Nephron (organoid): ENCODE measurements at regions not wholly inside any gene's neighbourhood (a gene's known extent, or its start where the extent isn't known, plus 50 kb on each side); places are given as distances from the start of the nearest gene placed in this dataset.
A peak's percentile ranks its signal among the peaks of the same experiment; 100 is the strongest.

Source experiments
- H3K27ac Mint-ChIP-seq, 3 experiments: 2 replicates each; pipeline ENCODE4 v1.8.0; 2020; ENCODE audit warnings: mixed read lengths in 3 of 3, mild to moderate bottlenecking in 2 of 3, moderate library complexity in 1 of 3
- H3K27me3 Mint-ChIP-seq: 2 replicates; pipeline ENCODE4 v1.8.0; 2021; ENCODE audit warnings: low read depth, mild to moderate bottlenecking, moderate library complexity, mixed read lengths
- H3K36me3 Mint-ChIP-seq: 2 replicates; pipeline ENCODE4 v1.8.0; 2020; ENCODE audit warnings: low read depth, mixed read lengths
- H3K4me1 Mint-ChIP-seq: 2 replicates; pipeline ENCODE4 v1.8.0; 2020; ENCODE audit warnings: mixed read lengths
- H3K4me3 Mint-ChIP-seq, 3 experiments: 2 replicates each; pipeline ENCODE4 v1.8.0; 2020; ENCODE audit warnings: mild to moderate bottlenecking in 3 of 3, mixed read lengths in 3 of 3, moderate library complexity in 2 of 3
- H3K9me3 Mint-ChIP-seq: 2 replicates; pipeline ENCODE4 v1.8.0; 2020; ENCODE audit warnings: mixed read lengths
- CTCF ChIP-seq, 3 experiments: fragments of 200-600 bp; sonication (generic); IDR thresholded peaks; one replicate each; pipeline ENCODE4 v1.5.0; 2021; ENCODE audit warnings: antibody characterized with exemption in 3 of 3; ENCODE audit not compliant: unreplicated experiment in 3 of 3

GRCh38 chr1:60936163-60936562 lies 146.2 kb upstream of the NFIA start:
- H3K27ac Mint-ChIP-seq, result peak overlapping the region; percentile 46 to 75 (median 70)
- H3K4me1 Mint-ChIP-seq, result peaks cover 29% of the 10 kb centered on the region
- no peaks in the 10 kb centered on the region for H3K9me3 Mint-ChIP-seq
- H3K4me3 Mint-ChIP-seq, result no peak overlapping the region
- no peak for TF ChIP-seq CTCF (IDR thresholded peaks at IDR 0.05; ENCODE audit: unreplicated experiment in 3 of 3)
- H3K27me3 Mint-ChIP-seq, result no peaks in the 10 kb centered on the region
- no peaks in the 10 kb centered on the region for H3K36me3 Mint-ChIP-seq

- no peaks in the 10 kb centered on the region for H3K27me3 Mint-ChIP-seq
- no peak overlapping the region for H3K4me3 Mint-ChIP-seq
- H3K4me1 Mint-ChIP-seq, result peaks cover 29% of the 10 kb centered on the region
- peak overlapping the region; percentile 34 to 75 (median 50) for H3K27ac Mint-ChIP-seq
- no peaks in the 10 kb centered on the region for H3K9me3 Mint-ChIP-seq
- no peaks in the 10 kb centered on the region for H3K36me3 Mint-ChIP-seq
- TF ChIP-seq CTCF (IDR thresholded peaks at IDR 0.05; ENCODE audit: unreplicated experiment in 3 of 3), result no peak
These were observed 146.7 kb upstream of the NFIA start for GRCh38 chr1:60935599-60936110.

- Mint-ChIP-seq H3K4me3 (no peak overlapping the region), H3K9me3 (no peaks in the 10 kb centered on the region), H3K27ac (no peak overlapping the region), H3K36me3 (no peaks in the 10 kb centered on the region), H3K27me3 (peaks cover 3% of the 10 kb centered on the region), H3K4me1 (peaks cover 7% of the 10 kb centered on the region)
- TF ChIP-seq CTCF (IDR thresholded peaks at IDR 0.05; ENCODE audit: unreplicated experiment in 3 of 3), result no peak
These were observed 152.2 kb upstream of the NFIA start for GRCh38 chr1:60930130-60930529.

- no peaks in the 10 kb centered on the region for H3K9me3 Mint-ChIP-seq
- peaks cover 3% of the 10 kb centered on the region for H3K27me3 Mint-ChIP-seq
- H3K36me3 Mint-ChIP-seq, result no peaks in the 10 kb centered on the region
- peaks cover 36% of the 10 kb centered on the region for H3K4me1 Mint-ChIP-seq
- no peak for TF ChIP-seq CTCF (IDR thresholded peaks at IDR 0.05; ENCODE audit: unreplicated experiment in 3 of 3)
- H3K27ac Mint-ChIP-seq, result peak overlapping the region; percentile 47 to 76 (median 62)
- H3K4me3 Mint-ChIP-seq, result peak overlapping the region in 2 of 3 experiments; percentile 46 to 51
These were observed 157.2 kb upstream of the NFIA start for GRCh38 chr1:60924964-60925798.

- Mint-ChIP-seq H3K9me3 (no peaks in the 10 kb centered on the region), H3K27me3 (peaks cover 3% of the 10 kb centered on the region), H3K36me3 (no peaks in the 10 kb centered on the region), H3K4me3 (no peak overlapping the region), H3K27ac (peak overlapping the region; percentile 11 to 67 (median 14)), H3K4me1 (peaks cover 36% of the 10 kb centered on the region)
- TF ChIP-seq CTCF (IDR thresholded peaks at IDR 0.05; ENCODE audit: unreplicated experiment in 3 of 3), result no peak
These were observed 158.2 kb upstream of the NFIA start for GRCh38 chr1:60924165-60924564.
